A549 (cell line): ENCODE measurements at regions not wholly inside any gene's neighbourhood (a gene's known extent, or its start where the extent isn't known, plus 50 kb on each side); places are given as distances from the start of the nearest gene placed in this dataset.

Experiments
- EHMT2 ChIP-seq: fragments of 200-600 bp; sonication (generic); IDR thresholded peaks from 2 replicates; pipeline ENCODE4 v1.6.1; 2016; ENCODE audit warnings: antibody characterized with exemption, low read depth, mild to moderate bottlenecking, moderate library complexity
- JUNB ChIP-seq: fragments of >200 bp; sonication (Bioruptor Twin); formaldehyde crosslinking; IDR thresholded peaks from 2 replicates; pipeline ENCODE4 v1.6.1; 2016
- TF ChIP-seq, protein P1 (sequence below): fragments of >200 bp; sonication (Bioruptor Twin); formaldehyde crosslinking; IDR thresholded peaks from 2 replicates; pipeline ENCODE4 v1.6.1; 2016
- TF ChIP-seq, protein P2 (sequence below): fragments of >200 bp; sonication (Bioruptor Twin); formaldehyde crosslinking; IDR thresholded peaks from 3 replicates; pipeline ENCODE4 v1.5.1; 2016

DNA sequence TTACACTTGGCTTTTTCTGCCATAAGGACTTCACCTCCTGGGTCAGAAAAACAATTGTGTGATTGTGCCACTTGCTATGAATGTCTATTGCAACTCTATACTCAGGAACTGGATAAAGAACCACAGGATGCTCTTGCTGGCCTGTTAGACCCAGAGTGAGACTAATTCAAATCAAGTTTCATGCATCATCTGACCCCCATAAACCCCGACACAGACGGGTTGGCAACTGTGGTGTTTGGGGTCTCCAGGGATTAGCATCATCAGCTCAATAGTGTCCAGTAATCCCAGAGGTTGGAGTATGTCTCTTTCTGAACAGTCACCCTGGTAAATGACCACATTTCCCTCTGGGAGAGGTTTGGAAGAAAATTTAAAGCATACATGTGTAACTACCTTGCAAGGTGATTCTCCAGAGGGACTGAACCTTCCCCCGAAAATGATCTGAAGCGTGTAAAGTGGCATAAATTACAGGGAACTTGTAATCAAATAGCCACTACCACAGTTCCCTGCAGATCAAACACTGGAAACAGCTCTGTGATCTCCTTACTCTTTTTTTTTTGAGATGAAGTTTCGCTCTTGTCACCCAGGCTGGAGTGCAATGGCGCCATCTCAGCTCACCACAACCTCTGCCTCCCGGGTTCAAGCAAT lies 1097.6 kb downstream of the TBC1D22A start:
- TF ChIP-seq JUNB (no peak), EHMT2 (no peak)
- TF ChIP-seq, protein P1, sequence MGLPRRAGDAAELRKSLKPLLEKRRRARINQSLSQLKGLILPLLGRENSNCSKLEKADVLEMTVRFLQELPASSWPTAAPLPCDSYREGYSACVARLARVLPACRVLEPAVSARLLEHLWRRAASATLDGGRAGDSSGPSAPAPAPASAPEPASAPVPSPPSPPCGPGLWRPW = no peak
- TF ChIP-seq, protein P2, sequence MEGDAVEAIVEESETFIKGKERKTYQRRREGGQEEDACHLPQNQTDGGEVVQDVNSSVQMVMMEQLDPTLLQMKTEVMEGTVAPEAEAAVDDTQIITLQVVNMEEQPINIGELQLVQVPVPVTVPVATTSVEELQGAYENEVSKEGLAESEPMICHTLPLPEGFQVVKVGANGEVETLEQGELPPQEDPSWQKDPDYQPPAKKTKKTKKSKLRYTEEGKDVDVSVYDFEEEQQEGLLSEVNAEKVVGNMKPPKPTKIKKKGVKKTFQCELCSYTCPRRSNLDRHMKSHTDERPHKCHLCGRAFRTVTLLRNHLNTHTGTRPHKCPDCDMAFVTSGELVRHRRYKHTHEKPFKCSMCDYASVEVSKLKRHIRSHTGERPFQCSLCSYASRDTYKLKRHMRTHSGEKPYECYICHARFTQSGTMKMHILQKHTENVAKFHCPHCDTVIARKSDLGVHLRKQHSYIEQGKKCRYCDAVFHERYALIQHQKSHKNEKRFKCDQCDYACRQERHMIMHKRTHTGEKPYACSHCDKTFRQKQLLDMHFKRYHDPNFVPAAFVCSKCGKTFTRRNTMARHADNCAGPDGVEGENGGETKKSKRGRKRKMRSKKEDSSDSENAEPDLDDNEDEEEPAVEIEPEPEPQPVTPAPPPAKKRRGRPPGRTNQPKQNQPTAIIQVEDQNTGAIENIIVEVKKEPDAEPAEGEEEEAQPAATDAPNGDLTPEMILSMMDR = no peak
